Thoracic aorta (tissue), 2 donors: ENCODE measurements at regions not wholly inside any gene's neighbourhood (a gene's known extent, or its start where the extent isn't known, plus 50 kb on each side); places are given as distances from the start of the nearest gene placed in this dataset.
A peak's percentile ranks its signal among the peaks of the same experiment; 100 is the strongest.
"Not testable (repeated sequence)": the region's sequence is repeated elsewhere in the genome, so short reads cannot be mapped to it uniquely, and the experiment has no call there.

Experiments
- ATAC-seq: fragments of 150-250 bp; one replicate; pipeline ENCODE4 v1.8.0; 2017; ENCODE audit warnings: low read depth; ENCODE audit not compliant: insufficient number of reproducible peaks, low FRiP score
- DNase-seq: peaks from one replicate; pipeline ENCODE4 v3.0.0-alpha.2; 2020; ENCODE audit warnings: low spot score
- H3K27ac ChIP-seq, 2 donors: fragments of 200-600 bp; sonication (generic); 1 replicate in 1 of 2; 2 replicates in 1 of 2; pipeline ENCODE4 v1.5.1; 2016; ENCODE audit warnings: mild to moderate bottlenecking in 2 of 2, moderate library complexity in 2 of 2
- H3K27me3 ChIP-seq: fragments of 200-600 bp; sonication (generic); replicated peaks from 2 replicates; pipeline ENCODE4 v1.6.0; 2016; ENCODE audit warnings: mild to moderate bottlenecking; ENCODE audit not compliant: insufficient read depth
- H3K36me3 ChIP-seq: fragments of 200-600 bp; sonication (generic); one replicate; pipeline ENCODE4 v1.5.1; 2016
- H3K4me1 ChIP-seq, 2 donors: fragments of 200-600 bp; sonication (generic); 1 replicate in 1 of 2; 2 replicates in 1 of 2; pipeline versions ENCODE4 v1.5.1 to v1.6.0; 2016; ENCODE audit warnings: low read depth in 2 of 2, mild to moderate bottlenecking in 1 of 2; ENCODE audit not compliant: control insufficient read depth in 1 of 2
- H3K4me3 ChIP-seq: fragments of 200-600 bp; sonication (generic); 2 replicates; pipeline ENCODE4 v1.5.1; 2016; ENCODE audit warnings: mild to moderate bottlenecking
- H3K9me3 ChIP-seq: fragments of 200-600 bp; sonication (generic); 2 replicates; pipeline ENCODE4 v1.5.1; 2016

GRCh38 chr12:54105809-54106208, 52.2 kb downstream of the HOXC4 start:
- not testable (repeated sequence) for DNase-seq, ATAC-seq, H3K27ac ChIP-seq

GRCh38 chr12:54106252-54106651, 52.6 kb downstream of the HOXC4 start:
- H3K36me3 ChIP-seq, H3K4me1 ChIP-seq, H3K4me3 ChIP-seq, H3K27ac ChIP-seq, ATAC-seq, H3K9me3 ChIP-seq, DNase-seq, H3K27me3 ChIP-seq: not testable (repeated sequence)

More at GRCh38 chr12:54105809-54106208, 52.2 kb downstream of the HOXC4 start:
- H3K4me3 ChIP-seq, H3K9me3 ChIP-seq, H3K27me3 ChIP-seq, H3K4me1 ChIP-seq, H3K36me3 ChIP-seq: not testable (repeated sequence)

- H3K4me1 ChIP-seq, ATAC-seq, DNase-seq, H3K27me3 ChIP-seq, H3K27ac ChIP-seq, H3K9me3 ChIP-seq, H3K36me3 ChIP-seq, H3K4me3 ChIP-seq: not testable (repeated sequence)
Observed at GRCh38 chr12:54106803-54107579, 53.4 kb downstream of the HOXC4 start.

GRCh38 chr12:54112336-54112735, 58.7 kb downstream of the HOXC4 start:
- not testable (repeated sequence) for ATAC-seq, H3K27me3 ChIP-seq, H3K4me3 ChIP-seq, H3K9me3 ChIP-seq, DNase-seq, H3K27ac ChIP-seq, H3K36me3 ChIP-seq
- H3K4me1 ChIP-seq, result peaks cover 0 to 16% of the 10 kb centered on the region in 2 donors

GRCh38 chr12:54116055-54116454, 62.4 kb downstream of the HOXC4 start:
- not testable (repeated sequence) for H3K4me3 ChIP-seq, H3K27ac ChIP-seq, H3K9me3 ChIP-seq, ATAC-seq, H3K36me3 ChIP-seq, H3K27me3 ChIP-seq, DNase-seq
- peaks cover 0 to 16% of the 10 kb centered on the region in 2 donors for H3K4me1 ChIP-seq

DNA sequence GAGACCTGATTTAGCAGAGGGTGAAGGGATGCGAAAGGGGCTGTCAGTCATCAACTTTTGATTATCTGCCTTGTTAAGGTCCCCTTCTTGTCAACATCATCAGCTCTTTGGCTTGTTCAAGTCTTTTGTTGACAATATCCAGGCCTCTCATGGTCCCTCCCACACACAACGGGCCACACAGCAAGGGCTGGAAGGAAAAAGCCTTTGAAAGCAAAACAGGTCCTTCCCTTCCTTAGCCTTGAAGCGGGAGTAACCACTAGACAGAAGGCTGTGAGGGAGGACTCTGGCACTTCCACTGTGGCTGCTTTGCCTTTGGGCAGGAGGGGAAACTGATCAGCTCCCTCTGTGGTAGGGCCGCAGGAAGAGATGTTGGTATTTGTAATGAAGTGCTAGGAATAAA, 63.8 kb downstream of the HOXC4 start:
- H3K27me3 ChIP-seq, H3K27ac ChIP-seq, H3K4me3 ChIP-seq, ATAC-seq, DNase-seq, H3K36me3 ChIP-seq, H3K9me3 ChIP-seq: not testable (repeated sequence)
- H3K4me1 ChIP-seq, result peaks cover 0 to 14% of the 10 kb centered on the region in 2 donors

DNA sequence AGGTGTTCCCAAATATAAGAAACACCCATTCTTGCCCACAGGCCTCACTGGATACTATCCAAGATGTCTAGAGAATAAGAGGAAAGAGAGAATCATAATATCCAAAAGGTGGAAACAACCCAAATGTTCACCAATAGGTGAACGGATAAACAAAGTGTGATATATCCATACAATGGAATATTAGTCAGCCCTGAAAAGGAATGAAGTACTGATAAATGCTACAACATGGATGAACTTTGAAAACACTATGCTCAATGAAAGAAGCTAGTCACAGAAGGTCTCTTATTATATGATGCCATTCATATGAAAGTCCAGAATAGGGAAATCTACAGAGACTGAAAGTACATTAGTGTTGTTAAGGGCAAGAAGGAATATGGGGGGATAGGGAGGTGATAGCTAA, 65.4 kb downstream of the HOXC4 start:
- ATAC-seq, H3K9me3 ChIP-seq, H3K36me3 ChIP-seq, H3K27ac ChIP-seq, H3K4me3 ChIP-seq, H3K27me3 ChIP-seq, DNase-seq: not testable (repeated sequence)
- H3K4me1 ChIP-seq, result peaks cover 0 to 21% of the 10 kb centered on the region in 2 donors

- Histone ChIP-seq H3K27ac (peak overlapping the region; percentile 51 to 54), H3K4me1 (peaks cover 2 to 28% of the 10 kb centered on the region in 2 donors)
- H3K27me3 ChIP-seq, ATAC-seq, H3K36me3 ChIP-seq, H3K9me3 ChIP-seq, DNase-seq, H3K4me3 ChIP-seq: not testable (repeated sequence)
Observed at GRCh38 chr12:54123981-54124380, 64.8 kb downstream of the SMUG1 start.

DNA sequence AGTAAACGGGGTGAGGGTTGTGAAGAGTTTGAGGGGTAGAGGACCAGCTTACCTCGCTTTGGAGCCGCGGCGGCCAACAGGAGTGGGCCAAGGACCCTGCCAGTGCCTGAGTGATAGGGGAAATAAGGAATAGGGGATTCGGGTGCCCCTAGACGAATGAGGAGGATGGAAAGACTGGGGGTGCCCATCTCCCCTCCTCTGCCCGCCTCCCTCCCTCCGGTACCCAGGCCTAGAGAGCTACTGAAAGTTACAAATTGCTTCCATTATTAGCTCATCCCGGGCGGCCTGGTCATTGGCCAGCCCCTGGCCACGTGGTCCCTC, 63.1 kb downstream of the SMUG1 start:
- not testable (repeated sequence) for H3K27me3 ChIP-seq, H3K36me3 ChIP-seq, H3K9me3 ChIP-seq, DNase-seq
- Histone ChIP-seq H3K4me3 (peak overlapping the region; percentile 81), H3K27ac (peak overlapping the region; percentile 87 to 89), H3K4me1 (peaks cover 2 to 29% of the 10 kb centered on the region in 2 donors)
- ATAC-seq, result peak; percentile 16
